ENCODE measurements at regions not wholly inside any gene's neighbourhood (a gene's known extent, or its start where the extent isn't known, plus 50 kb on each side); places are given as distances from the start of the nearest gene placed in this dataset.
"Not testable (repeated sequence)": the region's sequence is repeated elsewhere in the genome, so short reads cannot be mapped to it uniquely, and the experiment has no call there.

DNA sequence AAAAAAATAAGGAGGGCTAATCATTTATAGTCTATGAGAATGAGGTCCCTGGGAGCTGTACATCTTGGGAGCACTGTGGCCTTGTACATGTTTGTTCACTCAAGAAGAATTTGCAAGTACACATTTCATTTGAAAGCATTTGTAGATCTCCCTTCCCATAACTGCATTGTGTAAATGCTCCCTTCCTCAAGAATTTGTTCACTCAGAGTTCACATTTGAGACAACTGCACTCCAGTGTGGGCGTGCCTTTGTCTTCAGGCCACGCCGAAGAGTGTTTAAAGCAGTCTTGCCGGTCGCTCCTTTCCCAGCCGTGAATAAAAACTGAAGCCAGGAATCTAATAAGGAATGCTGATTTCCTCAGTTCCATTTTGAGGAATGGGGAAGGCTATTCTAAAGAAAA is 291.1 kb upstream of the LYZL1 start:
- no peak overlapping the region for H3K27ac Mint-ChIP-seq (ENCODE audit: unreplicated experiment)
- no peaks in the 10 kb centered on the region for H3K9me3 Mint-ChIP-seq (ENCODE audit: unreplicated experiment)
- no peak for DNase-seq
- TF ChIP-seq, protein P1, sequence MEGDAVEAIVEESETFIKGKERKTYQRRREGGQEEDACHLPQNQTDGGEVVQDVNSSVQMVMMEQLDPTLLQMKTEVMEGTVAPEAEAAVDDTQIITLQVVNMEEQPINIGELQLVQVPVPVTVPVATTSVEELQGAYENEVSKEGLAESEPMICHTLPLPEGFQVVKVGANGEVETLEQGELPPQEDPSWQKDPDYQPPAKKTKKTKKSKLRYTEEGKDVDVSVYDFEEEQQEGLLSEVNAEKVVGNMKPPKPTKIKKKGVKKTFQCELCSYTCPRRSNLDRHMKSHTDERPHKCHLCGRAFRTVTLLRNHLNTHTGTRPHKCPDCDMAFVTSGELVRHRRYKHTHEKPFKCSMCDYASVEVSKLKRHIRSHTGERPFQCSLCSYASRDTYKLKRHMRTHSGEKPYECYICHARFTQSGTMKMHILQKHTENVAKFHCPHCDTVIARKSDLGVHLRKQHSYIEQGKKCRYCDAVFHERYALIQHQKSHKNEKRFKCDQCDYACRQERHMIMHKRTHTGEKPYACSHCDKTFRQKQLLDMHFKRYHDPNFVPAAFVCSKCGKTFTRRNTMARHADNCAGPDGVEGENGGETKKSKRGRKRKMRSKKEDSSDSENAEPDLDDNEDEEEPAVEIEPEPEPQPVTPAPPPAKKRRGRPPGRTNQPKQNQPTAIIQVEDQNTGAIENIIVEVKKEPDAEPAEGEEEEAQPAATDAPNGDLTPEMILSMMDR (IDR thresholded peaks at IDR 0.05; ENCODE audit: partially characterized antibody, unreplicated experiment), result no peak
- H3K4me1 Mint-ChIP-seq (ENCODE audit: low read depth, unreplicated experiment), result no peaks in the 10 kb centered on the region
- no peak overlapping the region for H3K4me3 Mint-ChIP-seq (ENCODE audit: unreplicated experiment)
- peaks cover 2% of the 10 kb centered on the region for H3K27me3 Mint-ChIP-seq (ENCODE audit: unreplicated experiment)
- no peaks in the 10 kb centered on the region for H3K36me3 Mint-ChIP-seq (ENCODE audit: unreplicated experiment)

DNA sequence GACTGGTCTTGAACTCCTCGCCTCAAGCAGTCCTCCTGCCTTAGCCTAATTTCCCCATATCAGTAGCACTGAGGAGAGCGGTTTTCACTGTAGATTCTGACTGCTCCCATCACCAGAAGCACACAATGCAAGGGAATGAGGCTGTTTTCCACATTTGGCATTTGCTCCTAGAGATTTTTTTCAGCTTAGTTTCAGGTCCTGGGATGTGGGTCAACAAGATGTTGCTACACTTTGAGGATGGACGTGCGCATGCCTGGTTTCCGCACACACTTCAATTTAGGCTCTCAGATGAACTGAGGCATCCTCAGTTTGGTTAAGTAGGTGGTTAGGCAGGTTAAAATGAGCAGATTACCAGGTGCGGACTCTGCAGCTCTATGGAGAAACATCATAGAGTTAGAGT is 287.1 kb upstream of the LYZL1 start:
- H3K27me3 Mint-ChIP-seq (ENCODE audit: unreplicated experiment), result peaks cover 2% of the 10 kb centered on the region
- no peaks in the 10 kb centered on the region for H3K36me3 Mint-ChIP-seq (ENCODE audit: unreplicated experiment)
- H3K27ac Mint-ChIP-seq (ENCODE audit: unreplicated experiment), result no peak overlapping the region
- no peaks in the 10 kb centered on the region for H3K9me3 Mint-ChIP-seq (ENCODE audit: unreplicated experiment)
- no peak overlapping the region for H3K4me3 Mint-ChIP-seq (ENCODE audit: unreplicated experiment)
- TF ChIP-seq, protein P1 (IDR thresholded peaks at IDR 0.05; ENCODE audit: partially characterized antibody, unreplicated experiment), result no peak
- no peaks in the 10 kb centered on the region for H3K4me1 Mint-ChIP-seq (ENCODE audit: low read depth, unreplicated experiment)
- no peak for DNase-seq

DNA sequence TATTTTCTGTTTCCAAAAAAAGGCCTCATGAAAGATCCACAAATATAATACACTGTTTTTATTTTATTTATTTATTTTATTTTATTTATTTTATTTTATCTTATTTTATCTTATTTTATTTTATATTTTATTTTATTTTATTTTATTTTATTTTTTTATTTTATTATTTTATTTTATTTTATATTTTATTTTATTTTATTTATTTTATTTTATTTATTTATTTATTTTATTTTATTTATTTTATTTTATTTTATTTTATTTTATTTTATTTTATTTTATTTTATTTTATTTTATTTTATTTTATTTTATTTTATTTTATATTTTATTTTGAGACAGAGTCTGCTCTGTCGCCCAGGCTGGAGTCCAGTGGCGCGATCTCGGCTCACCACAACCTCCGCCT is 285.9 kb upstream of the LYZL1 start:
- H3K4me1 Mint-ChIP-seq (ENCODE audit: low read depth, unreplicated experiment); H3K4me3 Mint-ChIP-seq (ENCODE audit: unreplicated experiment); H3K27ac Mint-ChIP-seq (ENCODE audit: unreplicated experiment): not testable (repeated sequence)

DNA sequence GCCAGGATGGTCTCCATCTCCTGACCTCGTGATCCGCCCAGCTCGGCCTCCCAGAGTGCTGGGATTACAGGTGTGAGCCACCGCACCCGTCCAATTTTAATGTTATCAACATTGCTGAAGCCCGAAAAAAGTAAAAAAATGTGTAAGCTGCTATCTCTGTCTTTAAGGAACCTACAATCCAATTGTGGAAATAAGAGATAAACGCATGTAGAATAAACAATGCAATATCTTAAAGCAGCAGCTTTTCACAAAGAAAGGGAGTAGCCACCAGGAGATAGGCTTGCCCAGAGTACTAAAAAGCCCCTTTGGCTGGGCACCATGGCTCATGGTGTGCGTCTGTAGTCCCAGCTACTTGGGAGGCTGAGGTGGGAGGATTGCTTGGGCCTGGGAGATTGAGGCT is 282.9 kb upstream of the LYZL1 start:
- Mint-ChIP-seq H3K9me3 (ENCODE audit: unreplicated experiment) (no peaks in the 10 kb centered on the region), H3K4me3 (ENCODE audit: unreplicated experiment) (no peak overlapping the region), H3K4me1 (ENCODE audit: low read depth, unreplicated experiment) (no peaks in the 10 kb centered on the region), H3K27me3 (ENCODE audit: unreplicated experiment) (peaks cover 3% of the 10 kb centered on the region), H3K36me3 (ENCODE audit: unreplicated experiment) (no peaks in the 10 kb centered on the region), H3K27ac (ENCODE audit: unreplicated experiment) (no peak overlapping the region)
- TF ChIP-seq, protein P1 (IDR thresholded peaks at IDR 0.05; ENCODE audit: partially characterized antibody, unreplicated experiment), result no peak
- no peak for DNase-seq

More for the DNA sequence above, 285.9 kb upstream of the LYZL1 start:
- not testable (repeated sequence) for H3K36me3 Mint-ChIP-seq (ENCODE audit: unreplicated experiment); H3K9me3 Mint-ChIP-seq (ENCODE audit: unreplicated experiment); DNase-seq; H3K27me3 Mint-ChIP-seq (ENCODE audit: unreplicated experiment)

DNA sequence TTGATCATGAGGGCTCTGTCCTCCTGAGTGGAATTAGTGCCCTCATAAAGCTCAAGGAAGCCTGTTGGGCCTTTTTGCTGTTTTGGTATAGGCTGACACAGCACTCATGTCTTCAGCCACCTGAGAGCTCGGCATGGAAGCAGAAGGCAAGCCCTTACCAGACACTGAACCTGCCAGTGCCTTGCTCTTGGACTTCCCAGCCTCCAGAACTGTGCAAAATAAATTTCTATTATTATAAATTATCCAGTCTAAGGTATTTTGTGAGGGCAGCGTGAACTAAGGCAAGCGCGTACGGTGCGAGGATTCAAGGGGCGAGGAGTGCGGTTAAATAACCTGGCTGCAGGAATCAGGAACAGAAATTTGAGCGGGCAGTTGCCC is 281.5 kb upstream of the LYZL1 start:
- TF ChIP-seq, protein P1 (IDR thresholded peaks at IDR 0.05; ENCODE audit: partially characterized antibody, unreplicated experiment), result no peak
- no peaks in the 10 kb centered on the region for H3K36me3 Mint-ChIP-seq (ENCODE audit: unreplicated experiment)
- H3K27ac Mint-ChIP-seq (ENCODE audit: unreplicated experiment), result no peak overlapping the region
- no peak overlapping the region for H3K4me3 Mint-ChIP-seq (ENCODE audit: unreplicated experiment)
- H3K4me1 Mint-ChIP-seq (ENCODE audit: low read depth, unreplicated experiment), result no peaks in the 10 kb centered on the region
- no peak for DNase-seq
- no peaks in the 10 kb centered on the region for H3K9me3 Mint-ChIP-seq (ENCODE audit: unreplicated experiment)
- peaks cover 3% of the 10 kb centered on the region for H3K27me3 Mint-ChIP-seq (ENCODE audit: unreplicated experiment)
